GM21390 (cell line): ENCODE measurements at regions not wholly inside any gene's neighbourhood (a gene's known extent, or its start where the extent isn't known, plus 50 kb on each side); places are given as distances from the start of the nearest gene placed in this dataset.
"Not testable (repeated sequence)": the region's sequence is repeated elsewhere in the genome, so short reads cannot be mapped to it uniquely, and the experiment has no call there.

Experiments
- ATAC-seq: cut with Tn5 transposase; IDR thresholded peaks from one replicate; pipeline ENCODE4 v1.9.1; 2021; ENCODE audit not compliant: unreplicated experiment

- no peak for ATAC-seq
Observed at GRCh38 chr3:26763723-26764122, 141.2 kb downstream of the LRRC3B start.

GRCh38 chr3:26766031-26766430 is 143.5 kb downstream of the LRRC3B start:
- ATAC-seq, result no peak

- no peak for ATAC-seq
Observed at GRCh38 chr3:26768068-26768651, 145.6 kb downstream of the LRRC3B start.

- no peak for ATAC-seq
Observed at GRCh38 chr3:26799679-26800317, 177.2 kb downstream of the LRRC3B start.

- no peak for ATAC-seq
Observed at GRCh38 chr3:26807272-26807671, 184.7 kb downstream of the LRRC3B start.

- ATAC-seq, result no peak
Observed at GRCh38 chr3:26825454-26825853, 202.9 kb downstream of the LRRC3B start.

GRCh38 chr3:26827169-26827568 is 204.6 kb downstream of the LRRC3B start:
- ATAC-seq, result no peak

- ATAC-seq, result no peak
Observed at GRCh38 chr3:26838026-26838425, 215.5 kb downstream of the LRRC3B start.

GRCh38 chr3:26839001-26839400 is 216.4 kb downstream of the LRRC3B start:
- no peak for ATAC-seq

- no peak for ATAC-seq
Observed at GRCh38 chr3:26840272-26840870, 217.8 kb downstream of the LRRC3B start.

- no peak for ATAC-seq
Observed at GRCh38 chr3:26845194-26845593, 222.6 kb downstream of the LRRC3B start.

GRCh38 chr3:26847680-26848079 is 225.1 kb downstream of the LRRC3B start:
- no peak for ATAC-seq

GRCh38 chr3:26894443-26894842 is 271.9 kb downstream of the LRRC3B start:
- no peak for ATAC-seq

GRCh38 chr3:26915208-26915607 is 292.6 kb downstream of the LRRC3B start:
- no peak for ATAC-seq

- ATAC-seq, result no peak
Observed at GRCh38 chr3:26920646-26921478, 298.3 kb downstream of the LRRC3B start.

GRCh38 chr3:26931896-26932295 is 309.3 kb downstream of the LRRC3B start:
- no peak for ATAC-seq

- ATAC-seq, result no peak
Observed at GRCh38 chr3:26932752-26933151, 310.2 kb downstream of the LRRC3B start.

GRCh38 chr3:26945480-26945879 is 322.9 kb downstream of the LRRC3B start:
- ATAC-seq, result not testable (repeated sequence)

GRCh38 chr3:26960382-26960781 is 337.8 kb downstream of the LRRC3B start:
- ATAC-seq, result no peak

- ATAC-seq, result peak; percentile 95
Observed at GRCh38 chr3:26962492-26963360, 340.2 kb downstream of the LRRC3B start.

GRCh38 chr3:26963361-26963743 is 340.8 kb downstream of the LRRC3B start:
- no peak for ATAC-seq
